ENCODE measurements at regions not wholly inside any gene's neighbourhood (a gene's known extent, or its start where the extent isn't known, plus 50 kb on each side); places are given as distances from the start of the nearest gene placed in this dataset.
A peak's percentile ranks its signal among the peaks of the same experiment; 100 is the strongest.

GRCh38 chr5:56588131-56588487 lies 227.2 kb upstream of the MAP3K1 start:
- DNase-seq (ENCODE audit: low spot score), result no peak

- peak; percentile 52 for DNase-seq (ENCODE audit: low spot score)
Measured at GRCh38 chr5:56587381-56588130, 227.8 kb upstream of the MAP3K1 start.

- no peak for DNase-seq (ENCODE audit: low spot score)
Measured at GRCh38 chr5:56585999-56586691, 229.2 kb upstream of the MAP3K1 start.

GRCh38 chr5:56585461-56585860 lies 229.9 kb upstream of the MAP3K1 start:
- no peak for DNase-seq (ENCODE audit: low spot score)

GRCh38 chr5:56581426-56581825 lies 233.9 kb upstream of the MAP3K1 start:
- no peak for DNase-seq (ENCODE audit: low spot score)

GRCh38 chr5:56580864-56581263 lies 234.5 kb upstream of the MAP3K1 start:
- no peak for DNase-seq (ENCODE audit: low spot score)

GRCh38 chr5:56575821-56576220 lies 239.5 kb upstream of the MAP3K1 start:
- no peak for DNase-seq (ENCODE audit: low spot score)

GRCh38 chr5:56574778-56575177 lies 240.6 kb upstream of the MAP3K1 start:
- no peak for DNase-seq (ENCODE audit: low spot score)

- no peak for DNase-seq (ENCODE audit: low spot score)
Measured at GRCh38 chr5:56569566-56569965, 245.8 kb upstream of the MAP3K1 start.

GRCh38 chr5:56569076-56569475 lies 246.3 kb upstream of the MAP3K1 start:
- DNase-seq (ENCODE audit: low spot score), result no peak

- DNase-seq (ENCODE audit: low spot score), result no peak
Measured at GRCh38 chr5:56567278-56567677, 248.1 kb upstream of the MAP3K1 start.

- no peak for DNase-seq (ENCODE audit: low spot score)
Measured at GRCh38 chr5:56566374-56567249, 248.7 kb upstream of the MAP3K1 start.

GRCh38 chr5:56565644-56566043 lies 249.7 kb upstream of the MAP3K1 start:
- DNase-seq (ENCODE audit: low spot score), result no peak

GRCh38 chr5:56565283-56565615 lies 250.1 kb upstream of the MAP3K1 start:
- DNase-seq (ENCODE audit: low spot score), result no peak

GRCh38 chr5:56564541-56565282 lies 250.6 kb upstream of the MAP3K1 start:
- no peak for DNase-seq (ENCODE audit: low spot score)

- no peak for DNase-seq (ENCODE audit: low spot score)
Measured at GRCh38 chr5:56561455-56561854, 253.9 kb upstream of the MAP3K1 start.

GRCh38 chr5:56558131-56558745 lies 257.1 kb upstream of the MAP3K1 start:
- DNase-seq (ENCODE audit: low spot score), result no peak

- DNase-seq (ENCODE audit: low spot score), result no peak
Measured at GRCh38 chr5:56557198-56557597, 258.2 kb upstream of the MAP3K1 start.

- DNase-seq (ENCODE audit: low spot score), result no peak
Measured at GRCh38 chr5:56552612-56553268, 262.6 kb upstream of the MAP3K1 start.

GRCh38 chr5:56550227-56550626 lies 265.1 kb upstream of the MAP3K1 start:
- no peak for DNase-seq (ENCODE audit: low spot score)
